Endometrium (tissue), 2 donors: ENCODE measurements at regions not wholly inside any gene's neighbourhood (a gene's known extent, or its start where the extent isn't known, plus 50 kb on each side); places are given as distances from the start of the nearest gene placed in this dataset.

ENCODE experiments used
- FAIRE-seq: peaks from 2 replicates; lab custom pipeline; 2012; peaks lifted over from hg19 to GRCh38; lab: Jason Lieb, UNC
- donor health status: control.
- donor health status: control.

DNA sequence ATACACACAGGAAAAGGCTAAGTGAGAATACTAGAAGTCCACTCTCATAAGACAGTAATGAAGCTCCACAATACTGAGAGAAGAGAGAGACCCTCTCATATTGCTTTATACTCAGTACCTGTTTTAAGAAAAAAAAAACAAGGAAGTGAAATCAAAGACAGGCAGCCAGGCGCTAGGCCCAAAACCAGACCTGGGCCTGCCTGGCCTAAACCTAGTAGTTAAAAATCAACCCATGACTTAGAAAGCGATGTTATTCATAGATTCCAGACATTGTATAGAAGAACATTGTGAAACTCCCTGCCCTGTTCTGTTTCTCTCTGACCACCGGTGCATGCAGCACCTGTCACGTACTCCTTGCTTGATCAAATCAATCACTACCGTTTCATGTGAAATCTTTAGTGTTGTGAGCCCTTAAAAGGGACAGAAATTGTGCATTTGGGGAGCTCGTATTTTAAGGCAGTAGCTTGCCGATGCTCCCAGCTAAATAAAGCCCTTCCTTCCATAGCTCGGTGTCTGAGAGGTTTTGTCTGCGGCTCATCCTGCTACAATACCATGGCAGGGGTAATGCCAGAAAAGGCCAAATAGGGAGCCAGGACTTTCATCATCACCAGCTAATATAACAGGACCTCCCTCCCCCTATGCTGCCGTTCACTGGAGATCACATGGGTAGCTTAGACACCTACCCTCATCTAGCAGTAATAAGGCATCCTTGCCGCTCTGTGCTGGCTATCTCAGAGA is 1294.1 kb downstream of the NSUN3 start:
- no peak for FAIRE-seq

DNA sequence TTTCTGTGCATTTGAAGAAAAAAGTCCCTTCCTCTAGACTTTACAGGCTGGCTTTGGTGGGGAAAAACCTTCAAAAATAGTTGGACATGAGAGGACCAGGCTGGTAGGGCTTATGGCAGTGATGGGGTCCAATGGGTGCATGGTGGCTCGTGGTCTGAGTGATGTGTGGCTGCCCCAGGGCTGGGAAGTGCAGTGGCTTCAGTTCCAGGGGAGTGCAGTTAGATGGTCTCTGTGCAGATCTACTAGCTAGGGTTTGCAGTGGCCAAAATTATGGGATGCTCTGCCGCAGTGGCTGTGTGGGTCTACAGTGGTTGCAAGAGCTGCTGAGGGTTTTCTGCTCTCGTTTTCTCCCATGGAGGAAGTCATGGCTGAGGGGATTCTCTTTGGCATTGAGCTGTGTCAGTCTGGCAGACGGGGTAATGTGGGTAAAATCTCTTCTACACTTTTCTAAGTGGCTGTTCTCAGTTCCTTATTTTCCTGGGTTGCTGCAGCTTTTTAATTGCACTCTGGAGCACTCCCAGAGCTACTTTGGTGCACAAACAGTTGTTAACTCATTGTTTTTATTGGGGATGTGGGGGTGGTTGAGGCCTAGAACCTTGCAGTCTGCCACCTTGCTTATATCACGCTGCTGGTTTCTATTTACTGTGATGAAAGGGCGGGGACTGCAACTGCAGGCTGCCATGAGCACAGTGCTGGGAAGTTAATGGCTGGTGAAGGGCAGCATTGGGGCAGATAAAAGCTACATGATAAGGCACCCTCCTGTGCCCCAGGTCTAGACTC is 1324.6 kb downstream of the NSUN3 start:
- no peak for FAIRE-seq

- no peak for FAIRE-seq
Measured at GRCh38 chr3:95389725-95390313, 1327.0 kb downstream of the NSUN3 start.

DNA sequence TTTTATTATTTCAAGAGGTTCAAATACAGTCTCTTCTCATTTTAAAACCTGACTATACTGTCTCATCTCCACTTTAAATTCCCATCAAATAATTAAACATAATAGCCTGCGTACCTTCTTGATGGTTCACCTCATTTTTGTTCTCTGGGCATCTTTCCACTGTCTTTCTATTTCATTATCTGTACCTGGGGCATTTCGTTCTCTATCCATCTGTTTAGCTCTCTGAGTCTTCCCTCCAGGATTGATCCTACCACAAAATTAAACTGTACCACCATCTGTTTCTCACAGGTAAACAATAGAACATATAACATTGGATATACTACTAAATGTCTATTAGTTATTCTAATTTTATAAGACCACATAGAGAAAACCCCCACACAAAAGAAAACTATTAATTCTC is 1331.4 kb downstream of the NSUN3 start:
- FAIRE-seq, result no peak

- no peak for FAIRE-seq
Measured at GRCh38 chr3:95399585-95399984, 1336.7 kb downstream of the NSUN3 start.

GRCh38 chr3:95401693-95402092 is 1338.8 kb downstream of the NSUN3 start:
- FAIRE-seq, result no peak

DNA sequence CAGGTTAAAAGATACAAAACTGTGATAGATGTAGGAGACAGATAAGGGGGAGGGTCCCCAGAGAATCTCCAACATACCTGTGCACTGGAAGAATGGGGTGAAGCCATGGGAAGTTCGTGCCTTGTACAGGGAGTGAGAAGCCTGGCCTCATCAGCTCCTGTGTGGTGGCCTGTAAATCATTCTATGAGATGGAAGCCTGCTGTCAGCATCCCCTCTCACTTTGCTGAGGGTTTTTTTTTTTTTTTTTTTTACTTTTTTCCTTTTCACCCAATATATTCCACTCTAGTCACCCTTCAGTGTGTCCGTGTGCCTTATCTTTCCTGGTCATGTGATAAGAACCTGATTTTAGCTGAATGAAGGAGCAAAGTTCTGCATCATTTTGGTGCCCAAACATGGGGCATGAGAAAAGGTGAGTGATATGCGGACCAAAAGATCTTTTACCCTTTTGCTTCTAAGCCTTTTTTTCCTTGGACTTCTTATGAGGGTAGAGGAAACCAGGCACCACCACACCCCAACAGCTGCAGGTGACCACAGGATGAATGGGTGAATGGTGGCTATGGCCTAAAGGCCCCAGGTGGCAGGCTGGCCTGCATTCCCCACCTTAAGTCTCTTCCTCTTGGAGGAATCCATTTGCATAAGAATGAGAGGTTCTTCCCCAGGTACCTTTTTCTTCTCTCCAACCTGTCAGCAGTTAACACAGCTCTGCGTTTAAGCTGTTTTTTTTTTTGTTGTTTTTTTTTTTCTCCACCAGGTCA is 1345.0 kb downstream of the NSUN3 start:
- no peak for FAIRE-seq

DNA sequence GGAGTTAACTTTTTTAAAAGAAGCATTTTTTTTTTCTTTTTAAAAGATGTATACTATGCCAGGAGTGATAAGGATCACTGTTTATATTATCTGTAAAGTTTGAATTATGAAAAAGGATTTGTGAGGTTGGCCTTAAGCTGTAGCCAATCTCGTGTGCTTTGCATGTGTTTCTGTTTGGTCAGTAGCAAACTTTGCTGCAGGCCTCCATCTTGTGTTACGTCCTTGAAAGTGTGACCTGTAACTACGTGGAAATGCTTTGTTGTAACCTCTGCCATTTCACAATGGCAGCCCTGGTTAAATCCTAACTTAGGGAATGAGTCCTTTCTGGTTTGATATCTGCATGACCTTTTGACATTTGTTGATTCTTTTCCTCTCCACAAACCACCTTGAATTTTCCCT is 1345.6 kb downstream of the NSUN3 start:
- no peak for FAIRE-seq

- FAIRE-seq, result no peak
Measured at GRCh38 chr3:95418251-95418650, 1355.4 kb downstream of the NSUN3 start.

GRCh38 chr3:95424279-95424678 is 1361.4 kb downstream of the NSUN3 start:
- FAIRE-seq, result no peak

DNA sequence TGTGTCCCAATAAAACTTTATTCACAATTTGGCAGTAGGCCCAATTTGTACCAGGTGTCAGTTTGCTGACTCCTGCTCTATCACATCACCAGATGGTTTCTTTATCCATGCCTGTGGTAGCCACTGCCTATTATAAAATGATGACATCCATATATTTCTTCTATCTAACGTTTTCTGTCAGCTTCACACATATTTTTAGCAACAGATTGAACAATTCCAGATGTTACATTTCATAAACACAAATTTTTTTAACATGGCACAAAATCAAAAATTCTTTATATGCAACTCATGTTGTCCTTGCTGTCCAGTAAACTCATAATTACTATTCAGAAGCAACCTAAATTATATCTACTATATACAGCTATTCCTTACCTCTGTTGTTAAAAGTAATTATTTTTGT is 1371.6 kb downstream of the NSUN3 start:
- peak; percentile 15 for FAIRE-seq

DNA sequence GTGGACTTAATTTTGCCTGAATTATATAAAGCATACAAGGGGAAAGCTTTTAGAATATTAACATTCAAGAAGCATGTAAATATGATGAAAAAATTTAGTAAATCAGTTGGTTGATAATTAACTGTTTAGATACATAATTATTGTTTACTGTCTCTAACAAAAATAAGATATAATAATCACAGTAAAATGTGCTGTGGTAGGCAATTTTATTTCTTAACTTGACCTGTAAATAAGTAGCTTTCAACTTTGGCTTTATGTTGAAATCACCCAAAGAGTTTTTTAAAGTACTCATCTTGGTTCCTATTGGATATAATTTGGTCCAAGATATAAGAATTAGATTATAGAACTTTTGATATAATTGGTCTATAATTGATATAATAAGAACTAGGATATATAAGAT is 1374.5 kb downstream of the NSUN3 start:
- no peak for FAIRE-seq

DNA sequence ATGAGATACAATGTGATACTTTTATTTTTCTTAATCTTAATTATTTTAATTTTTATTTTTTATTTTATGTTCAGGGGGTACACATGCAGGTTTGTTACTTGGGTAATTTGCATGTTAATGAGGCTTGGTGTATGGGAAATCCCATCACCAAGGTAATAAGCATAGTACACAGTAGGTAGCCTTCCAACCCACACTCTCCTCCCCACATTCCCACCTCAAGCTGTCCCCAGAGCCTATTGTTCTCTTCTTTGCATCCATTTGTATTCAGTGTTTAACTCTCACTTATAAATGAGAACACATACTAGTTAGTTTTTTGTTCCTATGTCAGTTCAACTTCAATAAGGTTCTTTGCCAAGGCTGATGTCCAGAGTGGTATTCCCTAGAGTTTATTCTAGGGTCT is 1375.4 kb downstream of the NSUN3 start:
- FAIRE-seq, result no peak

DNA sequence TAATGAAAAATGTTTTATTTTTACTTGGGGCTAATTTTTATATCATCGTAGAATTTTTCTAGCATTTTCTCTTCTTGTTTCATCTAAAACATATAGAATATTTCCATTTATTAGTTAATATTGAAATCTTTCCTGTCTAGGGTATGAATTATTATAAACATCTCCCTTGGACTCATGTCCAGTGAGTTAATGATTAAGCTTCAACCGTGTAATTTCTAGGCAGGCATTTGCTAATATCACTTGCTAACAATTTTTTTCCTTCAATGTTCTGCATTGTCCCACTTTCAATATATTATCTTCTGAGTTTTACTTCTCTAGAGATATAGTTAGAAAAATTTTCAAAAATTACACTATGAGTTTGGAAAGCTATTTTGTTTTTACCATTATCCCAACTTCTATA is 1371.6 kb upstream of the EPHA6 start:
- FAIRE-seq, result no peak

DNA sequence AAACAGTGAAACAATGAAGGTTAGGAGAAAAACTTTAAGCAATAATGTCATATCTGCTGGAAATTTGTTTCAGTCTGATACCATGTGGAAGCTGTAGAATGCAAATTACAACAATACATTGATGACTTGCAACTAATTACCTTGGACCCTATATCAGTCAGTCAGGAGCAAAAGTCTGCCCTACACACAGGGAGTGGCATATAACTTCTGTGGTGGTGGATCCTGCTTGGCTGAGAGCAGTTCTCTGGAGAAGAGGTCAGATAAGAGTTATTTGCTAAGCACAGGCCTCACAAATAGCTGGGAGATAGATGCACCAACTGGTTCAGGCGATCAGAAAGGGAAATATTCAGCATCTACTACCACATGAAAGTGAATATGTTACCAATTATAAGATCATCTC is 1364.6 kb upstream of the EPHA6 start:
- FAIRE-seq, result no peak

DNA sequence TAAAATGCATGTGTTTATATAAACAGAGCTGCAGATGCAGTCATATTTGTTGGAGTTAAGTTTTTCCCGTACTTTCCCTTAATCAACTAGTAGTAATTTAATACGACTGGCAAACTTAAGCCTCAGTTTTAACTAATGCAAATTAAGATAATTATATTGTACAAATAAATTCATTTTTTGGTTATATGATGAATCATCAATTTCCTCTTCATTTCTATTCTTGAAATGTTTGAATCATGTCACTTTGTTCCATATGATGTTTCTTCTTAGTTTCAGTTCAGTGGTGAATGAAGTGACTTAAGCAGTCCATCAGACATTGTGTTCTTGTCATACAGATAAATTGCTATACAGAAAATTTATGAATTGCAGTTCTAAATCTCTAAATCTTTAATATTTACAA is 1361.2 kb upstream of the EPHA6 start:
- no peak for FAIRE-seq

DNA sequence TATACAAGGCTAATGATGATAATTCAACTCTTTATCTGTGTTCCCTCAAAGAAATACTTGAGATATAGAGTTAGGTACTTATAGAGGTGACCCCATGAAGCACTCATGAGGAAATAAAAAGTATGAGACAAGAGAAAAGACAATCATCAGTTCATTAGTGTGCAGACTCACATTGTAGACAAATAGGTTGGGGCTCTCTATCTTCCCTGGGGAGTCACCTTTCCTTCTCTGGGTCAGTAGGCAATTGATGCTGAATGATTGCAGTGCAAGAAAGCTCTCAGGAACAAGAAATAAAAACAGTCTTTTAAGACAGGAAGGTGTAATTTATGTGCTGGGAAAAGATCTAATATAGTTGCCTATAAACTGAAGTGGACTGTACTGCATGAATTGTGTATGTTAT is 1357.6 kb upstream of the EPHA6 start:
- no peak for FAIRE-seq

- no peak for FAIRE-seq
Measured at GRCh38 chr3:95459706-95460105, 1354.7 kb upstream of the EPHA6 start.

GRCh38 chr3:95460274-95460673 is 1354.1 kb upstream of the EPHA6 start:
- no peak for FAIRE-seq

DNA sequence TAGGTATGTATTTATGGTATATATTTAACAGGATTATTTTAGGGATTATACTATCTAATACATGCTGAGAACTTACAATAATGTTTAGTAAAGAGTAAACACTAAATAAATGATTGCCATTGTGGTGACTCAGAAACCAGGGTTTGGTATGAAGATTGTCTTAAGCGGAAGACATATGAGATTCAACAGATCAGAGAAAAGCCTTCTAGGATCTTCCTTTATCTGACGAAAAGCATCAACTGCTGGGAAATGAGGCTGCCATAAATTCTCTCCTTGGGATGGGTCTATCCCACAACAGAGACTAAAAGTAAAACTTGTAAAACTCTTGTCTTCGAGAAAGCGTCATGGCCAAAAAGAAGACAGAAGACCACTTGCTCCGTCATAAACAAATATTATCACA is 1352.2 kb upstream of the EPHA6 start:
- no peak for FAIRE-seq

GRCh38 chr3:95464346-95464745 is 1350.0 kb upstream of the EPHA6 start:
- FAIRE-seq, result no peak

DNA sequence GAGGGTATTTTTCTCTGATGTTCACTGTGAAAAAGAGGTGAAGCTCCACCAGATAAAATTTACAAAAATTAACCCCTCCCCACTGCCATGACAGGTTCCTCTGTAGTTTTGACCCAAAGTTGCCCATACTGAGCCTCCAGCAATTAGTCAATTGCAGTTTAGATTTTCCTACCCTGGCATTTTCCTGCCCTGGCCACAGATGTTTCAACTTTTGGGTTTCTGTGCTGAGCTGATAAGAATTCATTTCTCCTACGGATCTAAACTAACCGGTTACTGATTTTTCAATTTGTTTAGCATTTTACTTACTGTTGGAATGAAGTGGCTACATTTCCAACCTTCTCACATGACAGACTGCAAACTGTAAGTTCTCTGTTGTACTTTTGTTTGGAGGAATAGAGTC is 1346.1 kb upstream of the EPHA6 start:
- FAIRE-seq, result no peak

DNA sequence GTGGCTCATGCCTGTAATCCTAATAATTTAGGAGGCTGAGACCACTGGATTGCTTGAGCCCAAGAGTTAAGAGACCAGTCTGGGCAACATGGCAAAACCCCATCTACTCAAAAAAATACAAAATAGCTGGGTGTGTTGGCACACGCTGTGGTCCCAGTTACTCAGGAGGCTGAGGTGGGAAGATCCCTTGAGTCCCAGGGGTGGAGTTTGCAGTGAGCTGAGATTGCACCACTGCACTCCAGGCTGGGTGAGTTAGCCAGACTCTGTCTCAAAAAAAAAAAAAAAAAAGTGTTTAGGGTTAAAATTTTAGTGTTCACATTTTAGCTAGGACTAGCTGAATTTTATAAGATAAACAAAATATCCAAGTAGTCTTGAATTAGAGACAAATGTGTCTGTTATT is 1340.1 kb upstream of the EPHA6 start:
- FAIRE-seq, result no peak
